CD4-positive, alpha-beta T cell (primary cell): ENCODE measurements at regions not wholly inside any gene's neighbourhood (a gene's known extent, or its start where the extent isn't known, plus 50 kb on each side); places are given as distances from the start of the nearest gene placed in this dataset.

Experiments
- ATAC-seq: fragments of 200-7000 bp; cut with Tn5 transposase; one replicate; pipeline ENCODE4 v1.10.0; 2022; ENCODE audit warnings: mild to moderate bottlenecking; ENCODE audit not compliant: poor library complexity
- CTCF ChIA-PET: fragments of 350-600 bp; sonication (Branson Sonifier 250); formaldehyde crosslinking; loops from one replicate; lab custom pipeline; 2021; ENCODE audit warnings: antibody characterized with exemption, inconsistent platforms; lab: Charles Lee
- POLR2A ChIA-PET: fragments of 350-600 bp; sonication (Branson Sonifier 250); formaldehyde crosslinking; loops from one replicate; lab custom pipeline; 2021; ENCODE audit warnings: antibody characterized with exemption, inconsistent platforms; lab: Charles Lee
- DNase-seq, 14 experiments: peaks; one replicate each; pipeline ENCODE4 v3.0.0-alpha.2; 2013 to 2020; ENCODE audit warnings: mixed read lengths in 2 of 14
- H3K27ac ChIP-seq, 2 donors: one replicate each; pipeline versions ENCODE4 v1.5.1 to v1.7.0; 2013; ENCODE audit warnings: low read length in 2 of 2, low read depth in 1 of 2, mild to moderate bottlenecking in 1 of 2
- H3K27me3 ChIP-seq, 2 experiments: 1 replicate in 1 of 2; 2 replicates in 1 of 2; pipeline versions ENCODE4 v1.6.1 to v1.7.0; 2013; ENCODE audit warnings: low read length in 2 of 2, control low read depth in 1 of 2, mild to moderate bottlenecking in 1 of 2, moderate library complexity in 1 of 2; ENCODE audit not compliant: insufficient read depth in 2 of 2, control insufficient read depth in 1 of 2
- H3K36me3 ChIP-seq: one replicate; pipeline ENCODE4 v1.6.1; 2013; ENCODE audit warnings: low read length, control low read depth; ENCODE audit not compliant: insufficient read depth
- H3K4me1 ChIP-seq: one replicate; pipeline ENCODE4 v1.6.1; 2013; ENCODE audit warnings: low read length, control low read depth; ENCODE audit not compliant: insufficient read depth
- H3K4me3 ChIP-seq: one replicate; pipeline ENCODE4 v1.5.1; 2013; ENCODE audit warnings: mild to moderate bottlenecking, low read length, moderate library complexity
- H3K9me3 ChIP-seq, 2 experiments: 1 replicate in 1 of 2; 2 replicates in 1 of 2; pipeline versions ENCODE4 v1.6.1 to v1.7.0; 2013; ENCODE audit warnings: low read length in 2 of 2, mild to moderate bottlenecking in 2 of 2, control low read depth in 1 of 2, moderate library complexity in 1 of 2; ENCODE audit not compliant: control insufficient read depth in 1 of 2, insufficient read depth in 1 of 2
- H3K27ac Mint-ChIP-seq: one replicate; pipeline ENCODE4 v1.8.0; 2020; ENCODE audit warnings: mixed read lengths
- H3K27me3 Mint-ChIP-seq: one replicate; pipeline ENCODE4 v1.8.0; 2021; ENCODE audit warnings: mixed read lengths
- H3K36me3 Mint-ChIP-seq: one replicate; pipeline ENCODE4 v1.8.0; 2021; ENCODE audit warnings: low read depth, mixed read lengths
- H3K4me1 Mint-ChIP-seq: one replicate; pipeline ENCODE4 v1.8.0; 2021; ENCODE audit warnings: low read depth, mixed read lengths
- H3K4me3 Mint-ChIP-seq: one replicate; pipeline ENCODE4 v1.8.0; 2020; ENCODE audit warnings: mild to moderate bottlenecking, mixed read lengths
- H3K9me3 Mint-ChIP-seq: one replicate; pipeline ENCODE4 v1.8.0; 2020; ENCODE audit warnings: mixed read lengths
- CTCF ChIP-seq: fragments of 200-600 bp; IDR thresholded peaks from one replicate; pipeline ENCODE4 v1.8.0; 2022; ENCODE audit warnings: antibody characterized with exemption, mild to moderate bottlenecking
- intact Hi-C, 2 experiments: fragments of 100-400 bp; cut with DNase I in 1 of 2; cut with micrococcal nuclease in 1 of 2; formaldehyde crosslinking; loops; one replicate each; pipeline versions ENCODE4 v1.15.1 to v1.9.0; 2023 to 2025; cut with DNase I, micrococcal nuclease

GRCh38 chr14:59037086-59037485, 151.4 kb upstream of the DAAM1 start:
- Mint-ChIP-seq H3K27ac (no peak overlapping the region), H3K4me3 (no peak overlapping the region), H3K36me3 (no peaks in the 10 kb centered on the region), H3K27me3 (peaks cover 10% of the 10 kb centered on the region), H3K4me1 (no peaks in the 10 kb centered on the region), H3K9me3 (no peaks in the 10 kb centered on the region)
- Histone ChIP-seq H3K36me3 (no peaks in the 10 kb centered on the region), H3K9me3 (no peaks in the 10 kb centered on the region), H3K4me3 (no peak overlapping the region), H3K4me1 (no peaks in the 10 kb centered on the region), H3K27me3 (no peaks in the 10 kb centered on the region), H3K27ac (no peak overlapping the region)
- no peak for DNase-seq
- intact Hi-C loops = no loop called here
- ATAC-seq = no peak
- no peak for TF ChIP-seq CTCF
- ChIA-PET POLR2A (interaction anchor here (0.5 kb wide), 1 partner anchor 20 kb away, joined by 3 read pairs; no protein-coding TSS in a partner anchor), CTCF (no interaction called here)

GRCh38 chr14:59037620-59038019, 150.8 kb upstream of the DAAM1 start:
- Mint-ChIP-seq H3K27me3 (peaks cover 9% of the 10 kb centered on the region), H3K9me3 (no peaks in the 10 kb centered on the region), H3K4me3 (no peak overlapping the region), H3K27ac (no peak overlapping the region), H3K4me1 (no peaks in the 10 kb centered on the region), H3K36me3 (no peaks in the 10 kb centered on the region)
- intact Hi-C loops = no loop called here
- ATAC-seq (no peak), DNase-seq (no peak)
- Histone ChIP-seq H3K4me3 (no peak overlapping the region), H3K9me3 (no peaks in the 10 kb centered on the region), H3K4me1 (no peaks in the 10 kb centered on the region), H3K27ac (no peak overlapping the region), H3K36me3 (no peaks in the 10 kb centered on the region), H3K27me3 (no peaks in the 10 kb centered on the region)
- POLR2A ChIA-PET = interaction anchor here (0.5 kb wide), 1 partner anchor 19 kb away, joined by 3 read pairs; no protein-coding TSS in a partner anchor
- no peak for TF ChIP-seq CTCF
- CTCF ChIA-PET = no interaction called here

- H3K27ac ChIP-seq = no peak overlapping the region
- no peak for DNase-seq
- H3K9me3 ChIP-seq = no peaks in the 10 kb centered on the region
- no peak for TF ChIP-seq CTCF
- no peak for ATAC-seq
- H3K4me1 ChIP-seq = no peaks in the 10 kb centered on the region
- Mint-ChIP-seq H3K4me1 (no peaks in the 10 kb centered on the region), H3K4me3 (no peak overlapping the region), H3K27ac (no peak overlapping the region), H3K27me3 (peaks cover 4% of the 10 kb centered on the region), H3K36me3 (no peaks in the 10 kb centered on the region), H3K9me3 (no peaks in the 10 kb centered on the region)
- CTCF ChIA-PET = no interaction called here
- H3K27me3 ChIP-seq = no peaks in the 10 kb centered on the region
- H3K4me3 ChIP-seq = no peak overlapping the region
- intact Hi-C loops = no loop called here
- no peaks in the 10 kb centered on the region for H3K36me3 ChIP-seq
- POLR2A ChIA-PET = no interaction called here
Measured at GRCh38 chr14:59038746-59039145, 149.7 kb upstream of the DAAM1 start.
